GM19023 (cell line): ENCODE measurements at regions not wholly inside any gene's neighbourhood (a gene's known extent, or its start where the extent isn't known, plus 50 kb on each side); places are given as distances from the start of the nearest gene placed in this dataset.

ENCODE experiments used
- ATAC-seq: cut with Tn5 transposase; IDR thresholded peaks from one replicate; pipeline ENCODE4 v1.9.1; 2021; ENCODE audit warnings: mild to moderate bottlenecking, moderate library complexity; ENCODE audit not compliant: unreplicated experiment

DNA sequence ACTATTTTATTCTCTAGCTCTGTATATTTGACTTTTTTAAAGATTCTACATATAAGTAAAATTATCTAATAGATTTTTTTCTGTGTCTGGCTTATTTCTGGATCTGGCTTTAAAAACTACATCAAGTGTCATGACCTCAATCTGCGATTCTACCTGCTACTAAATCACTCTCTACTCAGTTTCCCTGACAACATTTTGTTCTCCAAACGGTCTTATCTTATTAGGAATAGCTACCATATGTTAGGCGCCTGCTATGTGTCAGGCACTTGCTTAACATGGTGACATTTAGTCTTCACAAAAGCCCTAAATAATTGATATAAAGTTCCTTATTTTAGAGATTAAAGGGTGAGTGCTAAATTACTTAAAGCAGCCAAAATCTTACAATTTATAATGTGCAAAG lies 1362.9 kb upstream of the FLRT2 start:
- no peak for ATAC-seq

DNA sequence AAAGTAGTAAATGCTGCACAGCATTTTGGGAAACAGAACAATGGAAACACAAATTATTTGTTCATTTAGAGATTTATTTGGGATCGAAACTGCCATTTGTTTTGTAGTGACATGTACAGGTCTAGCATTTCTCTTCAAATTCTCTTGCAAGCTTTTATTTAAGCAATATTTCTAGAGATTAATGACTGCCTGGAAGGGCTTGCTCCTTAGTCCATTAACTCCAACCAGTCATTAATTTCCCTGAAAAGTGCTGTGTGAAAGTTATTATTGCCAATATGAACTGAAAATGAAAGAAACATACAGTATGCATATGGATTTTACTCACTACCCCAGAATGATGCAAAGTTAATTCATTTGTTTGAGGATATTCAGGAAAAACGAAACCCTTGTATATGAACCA lies 1349.6 kb upstream of the FLRT2 start:
- no peak for ATAC-seq

DNA sequence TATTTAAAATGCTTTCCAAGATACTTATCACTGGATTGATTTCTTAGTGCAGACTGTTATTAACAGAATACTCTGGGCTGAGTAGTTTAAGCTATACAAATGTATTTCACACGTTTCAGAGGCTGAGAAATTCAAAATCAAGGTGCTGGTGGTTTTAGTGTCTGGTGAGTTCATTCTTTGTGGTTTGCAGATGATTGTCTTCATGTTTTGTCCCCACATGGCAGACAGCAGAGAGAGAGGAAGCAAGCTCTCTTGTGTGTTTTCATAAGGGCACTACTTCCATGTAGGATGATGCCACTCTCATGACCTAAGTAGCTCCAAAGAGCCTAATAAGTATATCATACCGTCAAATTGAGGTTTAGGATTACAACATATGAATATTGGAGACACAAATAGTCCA lies 1348.9 kb upstream of the FLRT2 start:
- ATAC-seq: no peak

DNA sequence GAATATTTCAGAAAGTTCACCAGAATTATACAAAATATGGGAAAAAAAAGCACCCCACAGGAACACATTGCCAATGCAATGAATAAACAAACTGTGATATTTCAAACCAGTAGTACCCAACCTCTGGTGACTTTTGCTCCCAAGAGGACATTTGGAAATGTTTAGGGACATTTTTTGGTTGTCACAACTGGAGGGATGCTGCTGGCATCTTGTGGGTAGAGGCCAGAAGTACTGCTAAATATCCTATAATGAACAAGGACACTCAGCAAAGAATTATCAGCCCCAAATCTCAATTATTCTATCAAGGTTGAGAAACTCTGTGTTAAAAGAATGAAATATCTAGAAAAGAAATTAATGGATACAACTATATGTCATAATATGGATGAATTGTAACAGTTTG lies 1334.4 kb upstream of the FLRT2 start:
- ATAC-seq: no peak

DNA sequence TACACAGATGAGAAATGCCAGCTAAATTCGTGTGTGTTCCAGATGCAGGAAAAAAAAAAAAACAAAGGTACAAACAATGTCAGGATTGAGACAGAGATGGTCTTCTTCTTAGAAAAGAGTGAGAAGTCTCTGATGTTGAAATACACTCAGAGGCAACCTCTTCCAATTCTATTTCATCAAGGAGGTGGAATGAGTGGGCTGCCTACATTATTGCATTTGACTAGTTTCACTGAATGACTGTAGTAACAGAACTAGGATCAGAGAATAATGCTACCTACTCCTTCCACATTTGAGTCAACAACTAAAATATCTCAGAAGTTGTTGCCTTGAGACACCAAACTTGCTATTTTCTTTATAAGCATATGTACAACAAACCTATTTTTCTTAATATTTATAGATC lies 1332.2 kb upstream of the FLRT2 start:
- ATAC-seq: no peak

DNA sequence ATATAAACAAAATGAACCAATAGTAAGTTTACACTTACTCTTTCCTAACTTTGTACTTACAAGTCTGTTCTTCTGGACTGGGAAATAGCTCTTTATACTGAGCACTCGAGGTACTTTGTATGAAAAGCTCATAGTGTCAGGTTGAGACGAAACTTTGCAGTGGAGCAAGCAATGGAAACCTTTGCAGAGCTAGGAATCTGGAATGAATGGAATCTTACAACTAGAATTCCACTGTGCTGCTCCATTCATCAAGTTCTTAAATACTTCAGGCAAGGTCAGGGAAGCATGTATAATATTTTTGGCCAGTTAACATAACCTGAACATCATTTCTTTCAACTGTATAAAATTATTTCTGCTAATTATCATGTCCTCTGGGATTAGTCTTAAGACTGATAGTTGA lies 1327.5 kb upstream of the FLRT2 start:
- no peak for ATAC-seq

DNA sequence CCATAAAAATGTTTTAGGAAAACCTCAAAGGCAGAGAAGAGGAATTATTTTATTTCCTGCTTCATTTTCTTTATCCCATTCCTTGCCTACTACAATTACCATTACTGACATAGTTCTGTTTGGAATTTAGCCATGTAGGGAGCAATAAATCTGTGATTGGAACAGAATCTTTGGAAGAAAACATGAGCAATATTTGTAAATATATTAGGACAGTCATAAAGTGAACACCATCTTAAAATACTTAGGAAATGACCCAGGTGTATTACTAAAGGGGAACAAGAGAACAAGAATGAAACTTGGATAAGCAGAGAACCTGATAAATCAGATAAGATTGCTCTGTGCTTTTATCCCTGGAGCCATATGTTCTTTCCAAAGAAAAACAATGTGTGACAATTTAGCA lies 1326.0 kb upstream of the FLRT2 start:
- no peak for ATAC-seq

DNA sequence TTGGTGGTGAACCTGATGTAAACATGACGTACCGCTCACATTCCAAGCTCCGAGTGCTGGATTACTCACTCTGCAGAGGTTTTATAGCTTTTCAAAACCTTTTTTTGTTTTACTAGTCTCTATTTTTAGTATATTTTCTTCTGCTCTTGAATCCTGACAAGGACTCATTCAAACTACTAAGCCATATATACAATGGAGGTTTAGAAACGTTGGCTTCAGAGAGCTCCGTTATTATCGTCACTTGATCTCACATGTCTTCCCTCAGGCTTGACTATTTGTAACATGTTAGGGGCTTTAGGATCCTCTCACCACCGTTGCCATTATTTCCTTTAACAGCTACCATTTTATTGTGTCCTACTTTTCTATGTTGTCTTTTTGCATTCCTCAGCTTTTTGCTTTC lies 1321.5 kb upstream of the FLRT2 start:
- no peak for ATAC-seq

DNA sequence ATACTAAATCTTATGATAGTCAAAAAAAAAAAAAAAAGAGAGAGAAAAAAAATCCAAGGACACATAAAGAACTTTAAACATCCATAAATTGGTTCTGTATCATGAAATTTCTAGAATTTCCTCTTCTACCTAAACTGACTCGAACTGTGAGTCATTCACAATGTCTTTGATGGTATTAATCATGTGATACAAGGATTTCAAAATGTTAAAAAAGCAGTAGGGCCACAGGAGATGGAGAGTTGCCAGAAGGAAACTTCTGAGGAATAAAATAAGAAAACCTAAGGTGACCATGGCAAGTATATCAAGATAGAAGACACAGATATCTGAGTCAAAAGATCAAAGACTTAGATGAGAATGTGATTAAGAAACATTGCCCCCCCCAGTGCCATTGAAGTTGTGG lies 1320.9 kb upstream of the FLRT2 start:
- ATAC-seq: no peak

DNA sequence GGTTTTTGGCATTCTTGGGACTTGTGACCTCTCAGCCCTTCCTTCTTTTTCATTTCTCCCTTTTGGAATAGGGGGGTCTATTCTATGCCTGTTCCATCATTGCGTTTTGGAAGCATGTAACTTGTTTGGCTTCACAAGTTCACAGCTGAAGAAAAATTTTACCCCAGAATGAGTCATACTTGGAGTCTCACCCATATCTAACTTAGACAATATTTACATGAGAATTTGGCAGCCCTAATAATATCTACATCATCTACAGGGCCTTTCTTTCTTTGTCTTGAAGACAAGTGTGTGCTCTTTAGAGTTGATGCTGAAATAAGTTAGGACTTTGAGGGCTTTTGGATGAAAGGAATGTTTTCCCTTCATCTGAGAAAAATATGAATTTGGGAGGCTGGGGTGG lies 1312.9 kb upstream of the FLRT2 start:
- no peak for ATAC-seq

DNA sequence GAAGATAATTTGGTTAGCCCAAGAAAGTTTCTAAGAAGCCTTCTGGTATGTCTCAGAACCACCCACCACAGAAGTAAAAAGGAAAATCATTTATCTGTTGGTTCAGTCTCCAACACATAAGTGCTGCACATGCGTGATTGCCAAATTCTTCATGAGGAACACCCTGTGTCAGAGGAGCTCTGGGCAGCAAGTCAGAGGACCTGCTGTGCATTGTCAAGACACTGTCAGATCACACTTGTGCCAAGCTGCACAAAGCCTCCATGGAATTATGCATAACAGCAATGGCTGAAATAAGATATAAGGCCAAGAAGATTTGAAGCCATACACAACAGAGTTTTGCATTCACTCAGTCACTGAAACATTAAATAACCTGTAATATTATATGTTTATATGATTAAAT lies 1304.7 kb upstream of the FLRT2 start:
- no peak for ATAC-seq

DNA sequence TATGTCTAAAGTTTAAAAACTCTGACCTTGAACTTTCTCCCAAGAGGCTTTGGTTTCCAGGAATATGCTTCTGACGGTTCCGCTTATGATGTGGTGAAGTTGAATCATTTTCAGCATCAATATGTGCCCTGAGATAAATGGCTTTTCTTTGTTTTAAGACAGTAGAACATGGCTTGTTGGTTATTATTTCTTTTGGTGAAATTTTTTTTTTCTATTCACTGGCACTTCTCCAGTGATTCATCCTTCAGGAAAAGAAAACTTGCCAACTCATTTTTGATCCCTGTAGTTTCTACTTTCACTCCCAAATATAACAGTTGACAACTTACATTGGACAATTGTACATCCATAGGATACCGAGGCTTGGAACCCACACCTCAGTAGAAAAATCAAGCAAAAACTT lies 1301.2 kb upstream of the FLRT2 start:
- no peak for ATAC-seq

DNA sequence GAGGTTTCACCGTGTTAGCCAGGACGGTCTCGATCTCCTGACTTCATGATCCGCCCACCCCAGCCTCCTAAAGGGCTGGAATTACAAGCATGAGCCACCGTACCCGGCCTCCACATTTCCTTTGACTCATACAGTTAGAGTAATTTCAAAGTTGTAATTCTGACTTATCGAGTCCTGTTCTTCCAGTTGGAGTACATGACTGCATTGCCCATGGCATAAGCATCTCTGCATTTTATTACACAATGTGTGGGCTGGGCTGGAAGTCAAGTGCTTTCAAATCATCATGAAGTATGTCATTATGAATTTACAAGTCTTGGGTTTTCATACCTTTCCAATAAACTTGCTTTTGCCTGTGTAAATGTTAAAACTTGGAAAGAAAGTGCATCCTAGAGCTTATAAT lies 1295.7 kb upstream of the FLRT2 start:
- no peak for ATAC-seq

DNA sequence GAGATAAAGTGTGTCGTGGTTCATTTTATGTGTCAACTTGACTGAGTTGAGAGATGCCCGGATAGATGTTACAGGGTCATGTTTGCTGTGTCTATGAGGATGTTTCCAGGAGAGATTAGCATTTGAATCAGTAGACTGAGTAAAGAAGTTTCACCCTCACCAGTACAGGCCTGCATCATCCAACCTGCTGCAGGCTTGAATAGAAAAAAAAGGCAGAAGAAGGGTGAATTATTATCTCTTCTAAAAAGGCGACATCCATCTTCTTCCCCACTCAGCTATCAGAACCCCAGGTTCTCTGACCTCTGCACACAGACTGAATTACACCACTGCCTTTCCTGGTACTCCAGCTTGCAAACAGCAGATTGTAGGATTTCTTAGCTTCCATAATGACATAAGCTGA lies 1293.7 kb upstream of the FLRT2 start:
- ATAC-seq: no peak

DNA sequence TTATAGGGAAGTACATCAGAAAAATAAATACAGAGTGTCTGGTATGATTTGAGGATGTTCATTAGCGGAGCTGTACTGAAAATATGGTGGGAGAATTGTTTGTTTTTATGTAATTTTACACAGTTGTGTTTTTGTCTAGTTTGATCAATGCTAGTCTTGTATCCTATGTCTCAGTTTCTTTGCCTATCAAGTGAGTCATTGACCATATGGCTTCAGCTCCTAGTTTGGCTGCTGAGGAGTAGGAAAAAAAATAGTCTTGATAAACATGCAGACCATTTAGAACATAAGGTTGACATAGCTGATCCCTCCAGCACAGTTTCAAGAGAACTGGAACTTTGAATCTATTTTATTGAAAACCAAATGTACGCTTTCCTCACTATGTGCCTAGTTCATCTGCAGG lies 1292.1 kb upstream of the FLRT2 start:
- no peak for ATAC-seq

DNA sequence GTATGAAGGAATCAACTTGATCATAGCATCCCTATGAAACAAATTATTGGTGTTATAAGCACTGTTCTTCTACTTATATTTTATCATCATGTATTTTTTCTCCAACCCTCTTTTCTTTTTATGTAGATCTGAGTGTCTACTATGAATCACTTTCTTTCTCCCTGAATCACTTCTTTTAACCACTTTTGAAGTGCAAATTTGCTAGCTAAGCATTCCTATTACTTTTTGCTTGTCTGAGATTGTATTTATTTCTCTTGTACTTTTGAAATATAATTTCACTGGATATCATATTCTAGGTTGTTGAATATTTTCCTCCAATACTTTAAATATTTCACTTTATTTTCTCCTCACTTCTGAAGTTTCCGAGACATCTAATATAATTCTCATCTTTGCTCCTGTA lies 1282.3 kb upstream of the FLRT2 start:
- no peak for ATAC-seq

DNA sequence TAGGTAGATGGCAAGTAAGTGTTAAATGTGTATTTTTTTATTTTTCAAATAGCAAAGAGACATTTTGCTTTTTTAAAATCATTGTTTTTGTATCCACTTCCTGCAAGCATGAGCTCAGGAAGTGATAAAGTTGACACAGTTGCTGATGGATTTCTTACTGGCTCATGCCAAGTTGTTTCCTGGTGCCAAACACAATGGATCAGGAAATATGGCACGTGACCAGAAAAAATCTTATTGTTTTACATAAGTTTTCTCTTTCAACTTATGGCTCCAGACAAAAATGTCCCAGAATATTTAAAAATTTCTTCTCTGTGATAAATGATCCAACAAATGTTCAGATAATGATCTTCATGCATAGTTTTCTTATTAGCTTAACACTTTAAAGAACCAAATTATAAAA lies 1279.1 kb upstream of the FLRT2 start:
- ATAC-seq: no peak

DNA sequence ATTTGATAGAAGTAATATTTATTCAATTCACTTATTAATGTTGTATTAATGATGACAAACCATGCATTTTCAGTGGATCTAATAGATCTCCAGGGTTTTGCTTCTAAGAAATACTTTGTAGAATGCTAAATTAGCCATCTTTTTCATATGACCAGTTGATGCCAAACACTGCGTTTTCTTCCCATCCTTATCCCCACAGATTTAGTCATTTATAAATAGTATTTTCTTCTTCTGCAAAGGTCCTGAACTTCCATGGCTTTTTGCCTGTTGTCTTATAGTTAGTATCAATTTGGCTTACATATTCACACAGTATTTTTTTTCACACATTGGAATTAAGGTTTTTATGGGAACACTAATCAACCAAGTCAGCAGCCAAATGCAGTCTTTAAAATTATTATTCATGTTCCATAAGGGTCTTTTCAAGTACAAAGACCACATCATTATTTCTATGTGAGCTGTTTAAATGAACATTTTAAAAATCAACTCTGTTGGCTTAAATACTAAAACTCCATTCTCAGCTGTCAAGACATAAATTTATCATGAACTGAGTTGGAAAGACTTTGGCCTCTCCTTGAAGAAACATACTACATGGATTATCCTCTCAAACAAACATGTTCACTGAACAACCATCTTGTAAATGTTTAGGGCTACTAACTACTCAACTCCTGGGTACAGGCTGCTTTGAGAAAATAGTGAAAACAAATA lies 1278.4 kb upstream of the FLRT2 start:
- ATAC-seq: no peak

DNA sequence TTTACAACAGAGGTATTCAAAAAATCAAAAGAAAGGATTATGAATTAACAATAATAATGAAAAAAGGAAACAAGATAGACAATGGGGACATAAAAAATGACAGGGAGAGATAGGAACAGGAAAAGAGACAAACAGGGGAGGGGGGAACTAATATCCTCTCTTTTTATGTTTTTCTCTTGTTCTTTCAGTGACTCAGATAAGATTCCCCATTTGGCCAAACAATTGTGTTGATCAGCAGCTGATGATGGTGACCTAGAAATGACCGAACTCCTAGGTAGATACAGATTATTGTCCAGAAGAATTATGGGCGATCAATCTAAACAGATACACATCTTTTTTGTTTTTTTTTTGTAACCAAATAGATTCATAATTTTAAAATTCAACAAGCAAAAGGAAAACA lies 1277.2 kb upstream of the FLRT2 start:
- no peak for ATAC-seq

DNA sequence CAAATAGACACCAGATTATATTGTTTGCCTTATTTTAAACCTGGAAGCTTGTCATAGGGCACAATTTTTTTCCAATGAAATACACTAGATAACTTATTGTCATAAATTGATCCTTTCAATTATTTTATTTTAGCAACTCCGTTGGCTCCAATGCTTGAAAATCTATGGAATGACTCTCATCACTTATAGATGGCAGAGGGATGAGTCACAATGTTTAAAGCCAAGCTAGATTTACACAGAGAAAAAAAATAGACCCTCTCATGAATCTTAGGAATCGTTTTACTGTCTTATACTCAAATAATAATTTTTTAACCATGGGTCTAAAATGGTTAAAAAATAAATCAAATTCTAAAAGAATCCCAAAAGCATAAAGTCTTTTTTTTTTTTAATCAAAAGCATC lies 1276.6 kb upstream of the FLRT2 start:
- ATAC-seq: no peak

DNA sequence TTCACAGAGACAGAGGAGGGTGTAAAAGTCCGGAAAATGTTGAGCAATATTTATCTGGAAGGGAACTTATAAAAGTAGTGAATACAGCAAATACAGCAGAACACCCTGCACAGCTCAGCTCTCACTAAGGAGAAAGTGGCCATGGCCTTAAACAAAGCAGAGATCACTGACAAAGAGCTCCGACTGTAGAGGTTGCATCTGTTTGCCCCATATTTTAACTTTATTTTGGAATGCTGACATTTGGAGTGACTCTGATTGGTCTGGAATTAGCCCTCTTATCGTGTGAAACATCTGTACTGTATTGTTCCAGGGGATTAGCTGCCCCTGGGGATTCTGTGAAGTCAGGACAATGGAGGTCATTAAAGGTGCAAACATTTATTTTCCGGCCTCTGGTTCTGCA lies 1275.7 kb upstream of the FLRT2 start:
- ATAC-seq: no peak

DNA sequence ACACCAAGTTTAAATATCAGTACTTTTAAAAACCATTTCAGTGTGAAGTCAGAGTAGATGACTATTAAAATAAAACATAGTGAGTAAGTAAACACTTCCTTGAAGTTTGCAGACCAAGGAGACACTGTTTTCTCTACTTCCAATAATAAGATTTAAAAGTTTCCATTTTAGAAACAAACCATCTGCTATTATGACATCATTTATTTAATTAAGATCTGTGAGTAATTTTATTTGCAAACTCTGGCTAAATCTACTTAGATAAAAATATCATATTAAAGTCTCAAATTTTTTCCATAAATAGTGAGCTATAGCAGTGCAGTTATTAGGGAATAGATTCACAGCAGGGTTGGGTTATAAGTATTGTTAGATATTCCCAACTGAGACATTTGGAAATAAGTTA lies 1267.0 kb upstream of the FLRT2 start:
- no peak for ATAC-seq

DNA sequence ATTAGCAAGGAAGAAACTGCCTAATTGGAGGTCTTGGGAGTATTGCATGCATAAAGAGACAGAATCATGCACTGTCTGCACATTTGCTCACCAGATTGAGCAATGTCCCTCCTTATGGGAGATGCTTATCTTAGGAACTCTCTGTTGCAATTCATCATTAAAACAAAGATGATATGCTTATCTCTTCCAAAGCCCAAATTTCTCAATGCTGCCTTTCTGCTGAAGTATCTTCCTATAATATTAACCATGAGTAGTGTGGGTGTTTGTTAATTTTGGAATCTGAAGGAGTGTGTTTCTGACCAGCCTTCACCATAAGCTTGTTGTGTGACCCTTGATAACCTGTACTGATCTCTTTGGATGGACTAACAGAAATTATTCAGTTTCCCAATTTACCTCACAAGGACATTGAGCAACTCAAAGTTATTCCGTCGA lies 1257.6 kb upstream of the FLRT2 start:
- ATAC-seq: no peak

DNA sequence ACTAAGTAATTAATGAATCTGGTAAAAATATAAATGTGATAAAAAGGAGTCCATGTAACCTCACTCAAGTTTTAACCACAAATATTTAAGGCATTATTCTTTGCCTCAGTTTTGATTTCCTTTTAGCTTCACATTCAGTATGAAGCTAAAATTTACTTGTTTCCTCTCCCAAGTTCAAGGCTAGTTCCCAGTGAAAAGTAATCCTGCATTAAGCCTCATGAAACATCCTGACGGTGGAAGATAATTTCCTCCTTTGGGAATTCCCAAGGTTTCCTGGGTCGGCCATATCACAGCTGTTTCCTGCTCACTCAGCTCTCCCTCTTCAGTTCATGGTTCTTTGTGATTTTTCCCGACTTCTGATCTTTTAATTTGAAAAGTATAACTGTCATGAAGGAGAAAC lies 1256.8 kb upstream of the FLRT2 start:
- ATAC-seq: no peak
